ENCODE measurements at regions not wholly inside any gene's neighbourhood (a gene's known extent, or its start where the extent isn't known, plus 50 kb on each side); places are given as distances from the start of the nearest gene placed in this dataset.

- in situ Hi-C loops (cut with MboI; ENCODE audit: low sequenced_read_pairs) (no loop called here), dilution Hi-C loops (cut with HindIII; ENCODE audit: low sequenced_read_pairs, unreplicated experiment) (no loop called here), intact Hi-C loops (cut with micrococcal nuclease) (no loop called here)
- H4K8ac ChIP-seq (ENCODE audit: low read depth in 2 of 2, low read length in 2 of 2): no peak overlapping the region
- no peak overlapping the region for H2BK20ac ChIP-seq (ENCODE audit: low read depth, low read length)
- H3K14ac ChIP-seq (replicated peaks; ENCODE audit: low read depth, low read length): no peak overlapping the region
- ChIA-PET CTCF (no interaction called here), POLR2A (ENCODE audit: unreplicated experiment) (no interaction called here)
- no peak overlapping the region for H3K27ac ChIP-seq (ENCODE audit: insufficient read depth, low read length)
- H3K27me3 ChIP-seq (ENCODE audit: control insufficient read depth, insufficient read depth, low read length): no peaks in the 10 kb centered on the region
- no peak overlapping the region for H3K23ac ChIP-seq (ENCODE audit: low read depth, low read length)
- 80% methylated on average over 2 of the region's 5 CpGs; no CpG with 5 or more reads in 1 of the 2 experiments for WGBS, 2 experiments (ENCODE audit: extremely low coverage in 2 of 2, insufficient read length in 1 of 2)
- H3K36me3 ChIP-seq (ENCODE audit: control insufficient read depth, insufficient read depth, low read length): no peaks in the 10 kb centered on the region
- no peak overlapping the region for H3K4me2 ChIP-seq (ENCODE audit: low read depth, low read length)
- H4K20me1 ChIP-seq (ENCODE audit: insufficient read depth, low read length): no peaks in the 10 kb centered on the region
- no peak overlapping the region for H2AK5ac ChIP-seq (ENCODE audit: low read depth, low read length)
- TF ChIP-seq ELK1 (IDR thresholded peaks at IDR 0.05; ENCODE audit: borderline replicate concordance, low read depth, low read length): no peak
- H3K4ac ChIP-seq (ENCODE audit: low read depth, low read length): no peak overlapping the region
- H3K56ac ChIP-seq (ENCODE audit: extremely low read depth, insufficient read depth, low read length): no peak overlapping the region
- DNase-seq (no peak), ATAC-seq (ENCODE audit: low read depth) (no peak)
- no peak overlapping the region for H4K5ac ChIP-seq (ENCODE audit: low read depth, low read length)
- H2BK120ac ChIP-seq (ENCODE audit: low read depth, low read length): no peak overlapping the region
- H3K9me3 ChIP-seq (ENCODE audit: control insufficient read depth, insufficient read depth, low read length): no peaks in the 10 kb centered on the region
- H3K9ac ChIP-seq (ENCODE audit: low read depth, low read length): no peak overlapping the region
- no TSS peak for BruUV-seq (replicated peaks)
- no peak overlapping the region for H3K4me3 ChIP-seq (ENCODE audit: insufficient read depth, low read depth, low read length)
- H3K18ac ChIP-seq (ENCODE audit: low read depth, low read length): no peak overlapping the region
- no peaks in the 10 kb centered on the region for H3K9me1 ChIP-seq (ENCODE audit: insufficient read depth, low read length)
- H3K4me1 ChIP-seq (ENCODE audit: control insufficient read depth, insufficient read depth, low read length): no peaks in the 10 kb centered on the region
- no peaks in the 10 kb centered on the region for H3K79me1 ChIP-seq (ENCODE audit: low read depth in 1 of 2, low read length in 2 of 2)
- H2BK5ac ChIP-seq (ENCODE audit: low read depth, low read length, poor library complexity, severe bottlenecking): no peak overlapping the region
- H4K91ac ChIP-seq (ENCODE audit: insufficient read depth, low read depth, low read length): no peak overlapping the region
- H2BK15ac ChIP-seq (ENCODE audit: low read depth, low read length): no peak overlapping the region
- H2AFZ ChIP-seq (replicated peaks; ENCODE audit: low read length, poor library complexity): no peak overlapping the region
- H2AK9ac ChIP-seq (replicated peaks; ENCODE audit: low read depth, low read length, poor library complexity): no peak overlapping the region
Observed at GRCh38 chr20:59483481-59483880, 120.9 kb upstream of the PHACTR3 start.
